ENCODE measurements at regions not wholly inside any gene's neighbourhood (a gene's known extent, or its start where the extent isn't known, plus 50 kb on each side); places are given as distances from the start of the nearest gene placed in this dataset.

DNA sequence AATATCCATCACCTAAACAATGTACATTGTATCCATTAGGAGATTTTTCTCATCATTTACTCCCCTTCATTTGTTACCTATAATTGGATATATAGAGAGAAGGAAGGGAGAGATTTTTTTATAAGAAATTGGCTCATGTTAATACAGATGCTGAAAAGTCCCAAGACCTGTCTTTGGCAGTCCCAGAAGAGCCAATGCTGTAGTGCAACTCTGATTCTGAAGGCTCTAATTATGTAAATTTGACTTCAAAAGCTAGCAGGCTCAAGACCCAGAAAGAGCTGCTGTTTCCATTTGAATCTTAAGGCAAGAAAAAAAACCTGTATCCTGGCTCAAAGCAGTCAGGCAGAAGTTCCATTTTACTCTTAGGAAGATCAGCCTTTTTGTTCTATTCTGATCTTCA, 1245.5 kb upstream of the FAM98A start:
- Histone ChIP-seq H3K27ac (no peak overlapping the region), H3K79me2 (ENCODE audit: low read depth) (no peaks in the 10 kb centered on the region), H4K20me1 (ENCODE audit: low read depth) (no peaks in the 10 kb centered on the region), H3K9ac (no peak overlapping the region), H3K4me3 (no peak overlapping the region), H3K36me3 (no peaks in the 10 kb centered on the region), H3K4me2 (no peak overlapping the region), H3K27me3 (no peaks in the 10 kb centered on the region), H3F3A (ENCODE audit: low read depth) (peaks cover 3% of the 10 kb centered on the region), H3K9me3 (ENCODE audit: low read depth) (peaks cover 4% of the 10 kb centered on the region), H3K4me1 (peaks cover 17% of the 10 kb centered on the region), H2AFZ (replicated peaks) (no peak overlapping the region)
- Mint-ChIP-seq H3K4me3 (no peak overlapping the region), H3K27ac (no peak overlapping the region), H3K9me3 (no peaks in the 10 kb centered on the region), H3K36me3 (no peaks in the 10 kb centered on the region), H3K27me3 (ENCODE audit: insufficient read depth, low read depth) (no peaks in the 10 kb centered on the region), H3K4me1 (peaks cover 4% of the 10 kb centered on the region)
- DNase-seq (ENCODE audit: low spot score): peak; percentile 36
- TF ChIP-seq EZH2 (IDR thresholded peaks at IDR 0.05) (no peak), EZH2phosphoT487 (IDR thresholded peaks at IDR 0.05) (no peak)
- TF ChIP-seq, protein P1, sequence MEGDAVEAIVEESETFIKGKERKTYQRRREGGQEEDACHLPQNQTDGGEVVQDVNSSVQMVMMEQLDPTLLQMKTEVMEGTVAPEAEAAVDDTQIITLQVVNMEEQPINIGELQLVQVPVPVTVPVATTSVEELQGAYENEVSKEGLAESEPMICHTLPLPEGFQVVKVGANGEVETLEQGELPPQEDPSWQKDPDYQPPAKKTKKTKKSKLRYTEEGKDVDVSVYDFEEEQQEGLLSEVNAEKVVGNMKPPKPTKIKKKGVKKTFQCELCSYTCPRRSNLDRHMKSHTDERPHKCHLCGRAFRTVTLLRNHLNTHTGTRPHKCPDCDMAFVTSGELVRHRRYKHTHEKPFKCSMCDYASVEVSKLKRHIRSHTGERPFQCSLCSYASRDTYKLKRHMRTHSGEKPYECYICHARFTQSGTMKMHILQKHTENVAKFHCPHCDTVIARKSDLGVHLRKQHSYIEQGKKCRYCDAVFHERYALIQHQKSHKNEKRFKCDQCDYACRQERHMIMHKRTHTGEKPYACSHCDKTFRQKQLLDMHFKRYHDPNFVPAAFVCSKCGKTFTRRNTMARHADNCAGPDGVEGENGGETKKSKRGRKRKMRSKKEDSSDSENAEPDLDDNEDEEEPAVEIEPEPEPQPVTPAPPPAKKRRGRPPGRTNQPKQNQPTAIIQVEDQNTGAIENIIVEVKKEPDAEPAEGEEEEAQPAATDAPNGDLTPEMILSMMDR (IDR thresholded peaks at IDR 0.05): no peak

- Histone ChIP-seq H3K4me2 (no peak overlapping the region), H3K9me3 (ENCODE audit: low read depth) (peaks cover 4% of the 10 kb centered on the region), H3K27me3 (no peaks in the 10 kb centered on the region), H3K27ac (no peak overlapping the region), H3F3A (ENCODE audit: low read depth) (no peaks in the 10 kb centered on the region), H4K20me1 (ENCODE audit: low read depth) (no peaks in the 10 kb centered on the region), H2AFZ (replicated peaks) (no peak overlapping the region), H3K4me1 (peaks cover 5% of the 10 kb centered on the region), H3K4me3 (no peak overlapping the region), H3K36me3 (no peaks in the 10 kb centered on the region), H3K79me2 (ENCODE audit: low read depth) (no peaks in the 10 kb centered on the region), H3K9ac (no peak overlapping the region)
- TF ChIP-seq, protein P1 (IDR thresholded peaks at IDR 0.05): no peak
- TF ChIP-seq EZH2 (IDR thresholded peaks at IDR 0.05) (no peak), EZH2phosphoT487 (IDR thresholded peaks at IDR 0.05) (no peak)
- no peaks in the 10 kb centered on the region for H3K36me3 Mint-ChIP-seq
- H3K27ac Mint-ChIP-seq: no peak overlapping the region
- no peak for DNase-seq (ENCODE audit: low spot score)
- peaks cover 8% of the 10 kb centered on the region for H3K9me3 Mint-ChIP-seq
- H3K4me1 Mint-ChIP-seq: no peaks in the 10 kb centered on the region
- no peaks in the 10 kb centered on the region for H3K27me3 Mint-ChIP-seq (ENCODE audit: insufficient read depth, low read depth)
- H3K4me3 Mint-ChIP-seq: no peak overlapping the region
These were observed 1239.3 kb upstream of the FAM98A start for GRCh38 chr2:34838408-34838807.

- Mint-ChIP-seq H3K36me3 (no peaks in the 10 kb centered on the region), H3K4me3 (no peak overlapping the region)
These were observed 1237.3 kb upstream of the FAM98A start for GRCh38 chr2:34836361-34836760.

More at GRCh38 chr2:34836361-34836760, 1237.3 kb upstream of the FAM98A start:
- no peaks in the 10 kb centered on the region for H3K36me3 ChIP-seq
- H3K27ac Mint-ChIP-seq: no peak overlapping the region
- peaks cover under 1% of the 10 kb centered on the region for H3K4me1 ChIP-seq
- no peak overlapping the region for H3K4me2 ChIP-seq
- no peak overlapping the region for H3K27ac ChIP-seq
- H2AFZ ChIP-seq (replicated peaks): no peak overlapping the region
- peaks cover 8% of the 10 kb centered on the region for H3K9me3 Mint-ChIP-seq
- no peak overlapping the region for H3K4me3 ChIP-seq
- DNase-seq (ENCODE audit: low spot score): no peak
- H3K9ac ChIP-seq: no peak overlapping the region
- H3K79me2 ChIP-seq (ENCODE audit: low read depth): no peaks in the 10 kb centered on the region
- H3F3A ChIP-seq (ENCODE audit: low read depth): no peaks in the 10 kb centered on the region
- peaks cover 2% of the 10 kb centered on the region for H3K27me3 Mint-ChIP-seq (ENCODE audit: insufficient read depth, low read depth)
- no peaks in the 10 kb centered on the region for H3K27me3 ChIP-seq
- H3K9me3 ChIP-seq (ENCODE audit: low read depth): peaks cover 4% of the 10 kb centered on the region
- TF ChIP-seq, protein P1 (IDR thresholded peaks at IDR 0.05): no peak
- no peak for TF ChIP-seq EZH2phosphoT487 (IDR thresholded peaks at IDR 0.05)
- TF ChIP-seq EZH2 (IDR thresholded peaks at IDR 0.05): no peak
- no peaks in the 10 kb centered on the region for H4K20me1 ChIP-seq (ENCODE audit: low read depth)
- peaks cover 2% of the 10 kb centered on the region for H3K4me1 Mint-ChIP-seq

Data from neural progenitor cell (in vitro differentiated cells).